ENCODE measurements at regions not wholly inside any gene's neighbourhood (a gene's known extent, or its start where the extent isn't known, plus 50 kb on each side); places are given as distances from the start of the nearest gene placed in this dataset.

DNA sequence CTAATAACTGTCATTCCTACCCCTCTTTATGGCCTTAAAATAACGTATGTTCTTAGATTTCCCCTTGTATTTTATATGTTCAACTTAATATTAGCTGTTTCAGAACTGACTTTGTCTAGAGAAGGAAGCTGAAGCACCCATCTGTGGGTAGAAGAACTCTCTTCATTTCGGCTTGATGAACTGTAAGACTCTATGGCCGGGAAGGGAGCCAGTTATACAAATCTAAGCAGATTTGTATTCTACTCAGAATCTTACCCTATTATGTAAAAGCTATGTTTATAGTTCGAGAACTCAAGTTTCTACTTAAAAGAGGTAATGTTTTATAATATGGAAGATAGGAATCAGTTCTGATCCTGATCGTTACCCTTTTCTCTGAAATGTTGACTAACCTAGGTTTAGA lies 390.9 kb upstream of the PRICKLE1 start:
- TF ChIP-seq FOXP4 (CRISPR knock-in tag; IDR thresholded peaks at IDR 0.05) = no peak
- no peak for TF ChIP-seq IRF2 (CRISPR knock-in tag; IDR thresholded peaks at IDR 0.05; ENCODE audit: borderline replicate concordance, low read depth)
- TF ChIP-seq, protein P1, sequence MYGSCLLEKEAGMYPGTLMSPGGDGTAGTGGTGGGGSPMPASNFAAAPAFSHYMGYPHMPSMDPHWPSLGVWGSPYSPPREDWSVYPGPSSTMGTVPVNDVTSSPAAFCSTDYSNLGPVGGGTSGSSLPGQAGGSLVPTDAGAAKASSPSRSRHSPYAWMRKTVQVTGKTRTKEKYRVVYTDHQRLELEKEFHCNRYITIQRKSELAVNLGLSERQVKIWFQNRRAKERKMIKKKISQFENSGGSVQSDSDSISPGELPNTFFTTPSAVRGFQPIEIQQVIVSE (CRISPR knock-in tag; IDR thresholded peaks at IDR 0.05; ENCODE audit: borderline replicate concordance) = no peak
- TF ChIP-seq ZBTB21 (CRISPR knock-in tag; IDR thresholded peaks at IDR 0.05; ENCODE audit: borderline replicate concordance) = no peak
- TF ChIP-seq, protein P2, sequence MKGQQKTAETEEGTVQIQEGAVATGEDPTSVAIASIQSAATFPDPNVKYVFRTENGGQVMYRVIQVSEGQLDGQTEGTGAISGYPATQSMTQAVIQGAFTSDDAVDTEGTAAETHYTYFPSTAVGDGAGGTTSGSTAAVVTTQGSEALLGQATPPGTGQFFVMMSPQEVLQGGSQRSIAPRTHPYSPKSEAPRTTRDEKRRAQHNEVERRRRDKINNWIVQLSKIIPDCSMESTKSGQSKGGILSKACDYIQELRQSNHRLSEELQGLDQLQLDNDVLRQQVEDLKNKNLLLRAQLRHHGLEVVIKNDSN (CRISPR knock-in tag; IDR thresholded peaks at IDR 0.05) = no peak
- TF ChIP-seq ZNF671 (CRISPR knock-in tag; IDR thresholded peaks at IDR 0.05) = no peak
- TF ChIP-seq, protein P3, sequence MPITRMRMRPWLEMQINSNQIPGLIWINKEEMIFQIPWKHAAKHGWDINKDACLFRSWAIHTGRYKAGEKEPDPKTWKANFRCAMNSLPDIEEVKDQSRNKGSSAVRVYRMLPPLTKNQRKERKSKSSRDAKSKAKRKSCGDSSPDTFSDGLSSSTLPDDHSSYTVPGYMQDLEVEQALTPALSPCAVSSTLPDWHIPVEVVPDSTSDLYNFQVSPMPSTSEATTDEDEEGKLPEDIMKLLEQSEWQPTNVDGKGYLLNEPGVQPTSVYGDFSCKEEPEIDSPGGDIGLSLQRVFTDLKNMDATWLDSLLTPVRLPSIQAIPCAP (CRISPR knock-in tag; IDR thresholded peaks at IDR 0.05) = no peak
- no peak for TF ChIP-seq HMGXB4 (CRISPR knock-in tag; IDR thresholded peaks at IDR 0.05)
- no peak for TF ChIP-seq GABPB1 (CRISPR knock-in tag; IDR thresholded peaks at IDR 0.05)
- no peak for TF ChIP-seq HMGA2 (CRISPR knock-in tag; IDR thresholded peaks at IDR 0.05)
- TF ChIP-seq, protein P4, sequence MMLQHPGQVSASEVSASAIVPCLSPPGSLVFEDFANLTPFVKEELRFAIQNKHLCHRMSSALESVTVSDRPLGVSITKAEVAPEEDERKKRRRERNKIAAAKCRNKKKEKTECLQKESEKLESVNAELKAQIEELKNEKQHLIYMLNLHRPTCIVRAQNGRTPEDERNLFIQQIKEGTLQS (CRISPR knock-in tag; conservative IDR thresholded peaks at IDR 0.05) = no peak
- TF ChIP-seq, protein P5, sequence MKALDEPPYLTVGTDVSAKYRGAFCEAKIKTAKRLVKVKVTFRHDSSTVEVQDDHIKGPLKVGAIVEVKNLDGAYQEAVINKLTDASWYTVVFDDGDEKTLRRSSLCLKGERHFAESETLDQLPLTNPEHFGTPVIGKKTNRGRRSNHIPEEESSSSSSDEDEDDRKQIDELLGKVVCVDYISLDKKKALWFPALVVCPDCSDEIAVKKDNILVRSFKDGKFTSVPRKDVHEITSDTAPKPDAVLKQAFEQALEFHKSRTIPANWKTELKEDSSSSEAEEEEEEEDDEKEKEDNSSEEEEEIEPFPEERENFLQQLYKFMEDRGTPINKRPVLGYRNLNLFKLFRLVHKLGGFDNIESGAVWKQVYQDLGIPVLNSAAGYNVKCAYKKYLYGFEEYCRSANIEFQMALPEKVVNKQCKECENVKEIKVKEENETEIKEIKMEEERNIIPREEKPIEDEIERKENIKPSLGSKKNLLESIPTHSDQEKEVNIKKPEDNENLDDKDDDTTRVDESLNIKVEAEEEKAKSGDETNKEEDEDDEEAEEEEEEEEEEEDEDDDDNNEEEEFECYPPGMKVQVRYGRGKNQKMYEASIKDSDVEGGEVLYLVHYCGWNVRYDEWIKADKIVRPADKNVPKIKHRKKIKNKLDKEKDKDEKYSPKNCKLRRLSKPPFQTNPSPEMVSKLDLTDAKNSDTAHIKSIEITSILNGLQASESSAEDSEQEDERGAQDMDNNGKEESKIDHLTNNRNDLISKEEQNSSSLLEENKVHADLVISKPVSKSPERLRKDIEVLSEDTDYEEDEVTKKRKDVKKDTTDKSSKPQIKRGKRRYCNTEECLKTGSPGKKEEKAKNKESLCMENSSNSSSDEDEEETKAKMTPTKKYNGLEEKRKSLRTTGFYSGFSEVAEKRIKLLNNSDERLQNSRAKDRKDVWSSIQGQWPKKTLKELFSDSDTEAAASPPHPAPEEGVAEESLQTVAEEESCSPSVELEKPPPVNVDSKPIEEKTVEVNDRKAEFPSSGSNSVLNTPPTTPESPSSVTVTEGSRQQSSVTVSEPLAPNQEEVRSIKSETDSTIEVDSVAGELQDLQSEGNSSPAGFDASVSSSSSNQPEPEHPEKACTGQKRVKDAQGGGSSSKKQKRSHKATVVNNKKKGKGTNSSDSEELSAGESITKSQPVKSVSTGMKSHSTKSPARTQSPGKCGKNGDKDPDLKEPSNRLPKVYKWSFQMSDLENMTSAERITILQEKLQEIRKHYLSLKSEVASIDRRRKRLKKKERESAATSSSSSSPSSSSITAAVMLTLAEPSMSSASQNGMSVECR (CRISPR knock-in tag; IDR thresholded peaks at IDR 0.05; ENCODE audit: borderline replicate concordance) = no peak
- no peak for TF ChIP-seq SMAD3 (CRISPR knock-in tag; IDR thresholded peaks at IDR 0.05; ENCODE audit: borderline replicate concordance)
- H3K4me3 Mint-ChIP-seq = no peak overlapping the region
- ChIA-PET POLR2A (no interaction called here), CTCF (no interaction called here)
- DNase-seq (ENCODE audit: low spot score) (no peak), ATAC-seq (no peak)
- H3K36me3 Mint-ChIP-seq = peaks cover 5% of the 10 kb centered on the region
- H3K9me3 Mint-ChIP-seq = peaks cover 5% of the 10 kb centered on the region
- no peak overlapping the region for H3K27ac Mint-ChIP-seq
- peaks cover 9% of the 10 kb centered on the region for H3K27me3 Mint-ChIP-seq (ENCODE audit: low read depth)
- peaks cover 24% of the 10 kb centered on the region for H3K4me1 Mint-ChIP-seq

GRCh38 chr12:42979746-42980145 lies 390.2 kb upstream of the PRICKLE1 start:
- H3K27me3 Mint-ChIP-seq (ENCODE audit: low read depth) = peaks cover 9% of the 10 kb centered on the region
- H3K4me1 Mint-ChIP-seq = peaks cover 17% of the 10 kb centered on the region
- H3K9me3 Mint-ChIP-seq = peaks cover 12% of the 10 kb centered on the region
- CTCF ChIA-PET = no interaction called here
- no peak overlapping the region for H3K27ac Mint-ChIP-seq
- DNase-seq (ENCODE audit: low spot score) (no peak), ATAC-seq (no peak)
- no peak for TF ChIP-seq OVOL2 (CRISPR knock-in tag; IDR thresholded peaks at IDR 0.05; ENCODE audit: borderline replicate concordance)
- TF ChIP-seq, protein P6, sequence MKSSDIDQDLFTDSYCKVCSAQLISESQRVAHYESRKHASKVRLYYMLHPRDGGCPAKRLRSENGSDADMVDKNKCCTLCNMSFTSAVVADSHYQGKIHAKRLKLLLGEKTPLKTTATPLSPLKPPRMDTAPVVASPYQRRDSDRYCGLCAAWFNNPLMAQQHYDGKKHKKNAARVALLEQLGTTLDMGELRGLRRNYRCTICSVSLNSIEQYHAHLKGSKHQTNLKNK (CRISPR knock-in tag; IDR thresholded peaks at IDR 0.05) = no peak
- POLR2A ChIA-PET = no interaction called here
- H3K36me3 Mint-ChIP-seq = peaks cover 9% of the 10 kb centered on the region
- no peak overlapping the region for H3K4me3 Mint-ChIP-seq

All from WTC11 (cell line).